ENCODE measurements at regions not wholly inside any gene's neighbourhood (a gene's known extent, or its start where the extent isn't known, plus 50 kb on each side); places are given as distances from the start of the nearest gene placed in this dataset.

DNA sequence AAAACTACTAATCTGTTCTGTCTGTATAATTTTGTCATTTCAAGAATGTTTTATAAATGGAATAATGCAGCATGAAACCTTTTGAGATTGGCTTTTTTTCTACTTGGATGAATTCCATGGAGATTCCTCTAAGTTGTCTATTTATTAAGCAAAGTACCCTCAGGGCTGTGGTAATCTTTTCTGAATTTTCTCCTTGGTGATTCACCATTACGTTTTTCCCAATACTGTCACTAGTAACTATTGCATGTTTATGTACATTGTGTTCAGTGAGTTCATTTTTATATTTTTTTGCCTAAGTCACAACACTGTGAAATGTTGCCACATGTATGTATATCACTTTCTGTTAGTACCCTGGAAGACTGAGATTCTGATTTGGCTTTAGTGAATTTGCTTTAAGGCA lies 177.0 kb upstream of the GRIN3A start:
- peak; percentile 20 for DNase-seq (ENCODE audit: low read depth)
- Histone ChIP-seq H3K27me3 (ENCODE audit: control insufficient read depth, insufficient read depth, low read length) (no peaks in the 10 kb centered on the region), H3K4me3 (ENCODE audit: low read depth, low read length) (no peak overlapping the region), H3K36me3 (ENCODE audit: control insufficient read depth, insufficient read depth, low read length) (no peaks in the 10 kb centered on the region)
- FAIRE-seq, result no peak
- TF ChIP-seq, protein P1, sequence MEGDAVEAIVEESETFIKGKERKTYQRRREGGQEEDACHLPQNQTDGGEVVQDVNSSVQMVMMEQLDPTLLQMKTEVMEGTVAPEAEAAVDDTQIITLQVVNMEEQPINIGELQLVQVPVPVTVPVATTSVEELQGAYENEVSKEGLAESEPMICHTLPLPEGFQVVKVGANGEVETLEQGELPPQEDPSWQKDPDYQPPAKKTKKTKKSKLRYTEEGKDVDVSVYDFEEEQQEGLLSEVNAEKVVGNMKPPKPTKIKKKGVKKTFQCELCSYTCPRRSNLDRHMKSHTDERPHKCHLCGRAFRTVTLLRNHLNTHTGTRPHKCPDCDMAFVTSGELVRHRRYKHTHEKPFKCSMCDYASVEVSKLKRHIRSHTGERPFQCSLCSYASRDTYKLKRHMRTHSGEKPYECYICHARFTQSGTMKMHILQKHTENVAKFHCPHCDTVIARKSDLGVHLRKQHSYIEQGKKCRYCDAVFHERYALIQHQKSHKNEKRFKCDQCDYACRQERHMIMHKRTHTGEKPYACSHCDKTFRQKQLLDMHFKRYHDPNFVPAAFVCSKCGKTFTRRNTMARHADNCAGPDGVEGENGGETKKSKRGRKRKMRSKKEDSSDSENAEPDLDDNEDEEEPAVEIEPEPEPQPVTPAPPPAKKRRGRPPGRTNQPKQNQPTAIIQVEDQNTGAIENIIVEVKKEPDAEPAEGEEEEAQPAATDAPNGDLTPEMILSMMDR (IDR thresholded peaks at IDR 0.05; ENCODE audit: insufficient read depth, low read length, severe bottlenecking), result no peak

DNA sequence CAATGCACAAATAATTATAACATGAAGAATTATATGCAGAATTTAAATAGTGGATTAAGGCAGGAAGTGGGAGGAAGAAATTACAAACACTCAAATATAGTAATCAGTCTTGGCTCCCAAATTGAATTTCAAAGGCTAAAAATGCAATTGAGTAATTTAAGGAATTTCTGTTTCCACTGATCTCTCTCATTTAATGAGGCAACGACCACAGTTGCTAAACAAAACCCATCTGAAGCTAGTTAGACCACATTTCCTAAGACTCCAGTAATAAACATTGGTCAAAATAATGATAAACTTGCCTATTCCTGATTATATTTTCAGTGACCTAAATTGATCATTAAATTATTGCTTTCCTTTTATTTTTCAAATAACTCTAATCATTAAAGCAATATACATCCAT lies 174.3 kb upstream of the GRIN3A start:
- Histone ChIP-seq H3K36me3 (ENCODE audit: control insufficient read depth, insufficient read depth, low read length) (no peaks in the 10 kb centered on the region), H3K27me3 (ENCODE audit: control insufficient read depth, insufficient read depth, low read length) (no peaks in the 10 kb centered on the region), H3K4me3 (ENCODE audit: low read depth, low read length) (no peak overlapping the region)
- TF ChIP-seq, protein P1 (IDR thresholded peaks at IDR 0.05; ENCODE audit: insufficient read depth, low read length, severe bottlenecking), result no peak
- FAIRE-seq (no peak), DNase-seq (ENCODE audit: low read depth) (no peak)

DNA sequence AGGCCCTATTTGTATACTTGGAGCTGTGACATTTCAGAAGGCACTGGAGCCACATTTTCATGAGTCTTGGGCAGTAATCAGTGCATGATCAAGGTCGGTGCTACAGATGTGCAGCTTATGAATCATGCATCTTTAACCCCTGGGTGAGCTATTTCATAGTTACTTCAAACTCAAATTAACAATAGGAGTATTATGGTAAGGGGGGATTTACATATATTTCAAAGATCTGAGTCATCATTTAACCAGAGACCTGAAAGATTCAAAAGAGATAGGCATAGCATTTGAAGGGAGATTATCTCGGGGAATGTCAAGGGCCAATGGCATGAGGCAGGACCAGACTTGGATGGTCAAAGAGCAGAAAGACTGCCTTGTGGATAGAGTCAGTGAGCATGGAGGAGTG lies 169.0 kb upstream of the GRIN3A start:
- TF ChIP-seq, protein P1 (IDR thresholded peaks at IDR 0.05; ENCODE audit: insufficient read depth, low read length, severe bottlenecking), result no peak
- Histone ChIP-seq H3K27me3 (ENCODE audit: control insufficient read depth, insufficient read depth, low read length) (no peaks in the 10 kb centered on the region), H3K36me3 (ENCODE audit: control insufficient read depth, insufficient read depth, low read length) (no peaks in the 10 kb centered on the region), H3K4me3 (ENCODE audit: low read depth, low read length) (no peak overlapping the region)
- FAIRE-seq, result no peak
- no peak for DNase-seq (ENCODE audit: low read depth)

DNA sequence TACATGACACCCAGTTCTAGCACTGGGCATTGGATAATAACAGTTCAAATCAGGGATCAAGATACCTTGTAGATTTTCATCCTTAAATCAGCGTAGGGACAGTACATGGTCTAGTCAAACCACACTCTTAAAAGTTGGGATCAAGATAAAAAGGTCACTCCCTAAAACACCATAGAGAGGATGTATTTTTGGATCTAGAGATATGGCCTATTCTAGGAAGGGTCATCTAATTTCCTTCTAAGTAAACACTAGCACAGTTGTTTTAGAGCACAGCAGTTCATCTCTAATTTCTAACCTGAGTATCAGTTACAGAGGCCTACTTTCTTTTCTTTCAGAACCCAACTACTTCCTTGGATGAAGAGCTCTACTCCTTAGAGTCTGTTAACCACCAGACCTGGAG lies 166.4 kb upstream of the GRIN3A start:
- H3K4me3 ChIP-seq (ENCODE audit: low read depth, low read length), result no peak overlapping the region
- no peak for DNase-seq (ENCODE audit: low read depth)
- FAIRE-seq, result no peak
- H3K27me3 ChIP-seq (ENCODE audit: control insufficient read depth, insufficient read depth, low read length), result no peaks in the 10 kb centered on the region
- no peaks in the 10 kb centered on the region for H3K36me3 ChIP-seq (ENCODE audit: control insufficient read depth, insufficient read depth, low read length)
- TF ChIP-seq, protein P1 (IDR thresholded peaks at IDR 0.05; ENCODE audit: insufficient read depth, low read length, severe bottlenecking), result no peak

DNA sequence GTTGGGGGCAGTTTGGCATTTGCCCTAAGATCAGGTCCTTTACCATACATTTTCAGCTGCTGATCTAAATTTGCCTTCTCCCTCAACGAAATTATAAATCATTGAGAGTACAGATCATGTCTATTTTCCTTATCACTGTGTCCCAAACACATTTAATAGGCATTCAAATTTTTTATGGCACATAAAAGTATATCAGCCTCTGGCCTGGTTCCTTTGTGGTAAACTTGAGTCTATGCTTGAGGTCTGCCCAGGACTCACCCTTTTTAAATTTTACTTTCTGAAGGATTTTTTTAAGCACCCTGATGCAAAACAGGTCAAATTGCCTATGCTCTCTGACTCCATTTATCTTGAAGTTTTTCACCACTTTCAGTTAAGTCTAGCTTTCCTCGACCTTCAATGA lies 163.6 kb upstream of the GRIN3A start:
- H3K4me3 ChIP-seq (ENCODE audit: low read depth, low read length), result no peak overlapping the region
- H3K36me3 ChIP-seq (ENCODE audit: control insufficient read depth, insufficient read depth, low read length), result no peaks in the 10 kb centered on the region
- no peak for DNase-seq (ENCODE audit: low read depth)
- TF ChIP-seq, protein P1 (IDR thresholded peaks at IDR 0.05; ENCODE audit: insufficient read depth, low read length, severe bottlenecking), result no peak
- no peaks in the 10 kb centered on the region for H3K27me3 ChIP-seq (ENCODE audit: control insufficient read depth, insufficient read depth, low read length)
- no peak for FAIRE-seq

DNA sequence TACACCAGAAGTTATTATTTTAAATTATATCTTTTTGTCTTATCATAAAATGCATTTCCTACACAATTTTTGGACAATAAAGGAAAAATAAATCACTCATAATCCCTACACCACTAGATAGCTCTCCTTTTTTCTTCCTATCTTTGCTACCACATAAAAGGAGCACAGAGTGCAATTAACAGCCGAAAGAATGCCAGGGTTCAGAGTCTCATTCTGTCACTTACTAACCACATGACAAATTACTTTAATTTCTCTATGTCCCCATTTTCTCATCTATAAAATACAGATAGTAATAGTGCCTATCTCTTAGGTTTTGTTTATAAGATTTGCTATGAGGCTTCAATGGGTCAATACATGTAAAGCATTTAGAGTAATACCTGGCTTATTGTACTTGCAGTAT lies 158.7 kb upstream of the GRIN3A start:
- H3K4me3 ChIP-seq (ENCODE audit: low read depth, low read length), result no peak overlapping the region
- no peaks in the 10 kb centered on the region for H3K27me3 ChIP-seq (ENCODE audit: control insufficient read depth, insufficient read depth, low read length)
- TF ChIP-seq, protein P1 (IDR thresholded peaks at IDR 0.05; ENCODE audit: insufficient read depth, low read length, severe bottlenecking), result no peak
- DNase-seq (ENCODE audit: low read depth), result no peak
- H3K36me3 ChIP-seq (ENCODE audit: control insufficient read depth, insufficient read depth, low read length), result no peaks in the 10 kb centered on the region
- no peak for FAIRE-seq
